ENCODE measurements at regions not wholly inside any gene's neighbourhood (a gene's known extent, or its start where the extent isn't known, plus 50 kb on each side); places are given as distances from the start of the nearest gene placed in this dataset.

- Histone ChIP-seq H3K36me3 (no peaks in the 10 kb centered on the region), H3K4me1 (no peaks in the 10 kb centered on the region), H3K27ac (no peak overlapping the region), H3K4me3 (no peak overlapping the region), H3K9me3 (no peaks in the 10 kb centered on the region), H3K27me3 (no peaks in the 10 kb centered on the region)
- no peak for DNase-seq (ENCODE audit: low spot score in 2 of 2)
- TF ChIP-seq CTCF (IDR thresholded peaks at IDR 0.05) (no peak), POLR2A (IDR thresholded peaks at IDR 0.05) (no peak), POLR2AphosphoS5 (IDR thresholded peaks at IDR 0.05) (no peak), EP300 (IDR thresholded peaks at IDR 0.05) (no peak)
- WGBS, result 93% methylated on average over 9 of the region's 9 CpGs
Observed at GRCh38 chr7:33685503-33685902, 219.8 kb upstream of the BMPER start.

- Histone ChIP-seq H3K4me1 (no peaks in the 10 kb centered on the region), H3K36me3 (no peaks in the 10 kb centered on the region), H3K9me3 (no peaks in the 10 kb centered on the region), H3K4me3 (no peak overlapping the region), H3K27ac (no peak overlapping the region), H3K27me3 (no peaks in the 10 kb centered on the region)
- no peak for DNase-seq (ENCODE audit: low spot score in 2 of 2)
- 88% methylated on average over 16 of the region's 17 CpGs for WGBS
- TF ChIP-seq POLR2AphosphoS5 (IDR thresholded peaks at IDR 0.05) (no peak), POLR2A (IDR thresholded peaks at IDR 0.05) (no peak), EP300 (IDR thresholded peaks at IDR 0.05) (no peak)
Observed at GRCh38 chr7:33685981-33686683, 219.2 kb upstream of the BMPER start.

GRCh38 chr7:33687625-33688024, 217.7 kb upstream of the BMPER start:
- Histone ChIP-seq H3K4me1 (no peaks in the 10 kb centered on the region), H3K9me3 (no peaks in the 10 kb centered on the region), H3K27ac (no peak overlapping the region), H3K27me3 (no peaks in the 10 kb centered on the region), H3K4me3 (no peak overlapping the region), H3K36me3 (no peaks in the 10 kb centered on the region)
- TF ChIP-seq POLR2AphosphoS5 (IDR thresholded peaks at IDR 0.05), result no peak
- no peak for TF ChIP-seq POLR2A (IDR thresholded peaks at IDR 0.05)
- no peak for TF ChIP-seq CTCF (IDR thresholded peaks at IDR 0.05)
- no peak for TF ChIP-seq EP300 (IDR thresholded peaks at IDR 0.05)
- DNase-seq (ENCODE audit: low spot score in 2 of 2), result no peak
- 89% methylated on average over 3 of the region's 3 CpGs for WGBS

- no peak overlapping the region for H3K27ac ChIP-seq
- no peak for TF ChIP-seq EP300 (IDR thresholded peaks at IDR 0.05)
- TF ChIP-seq POLR2AphosphoS5 (IDR thresholded peaks at IDR 0.05), result no peak
- no peak for TF ChIP-seq CTCF (IDR thresholded peaks at IDR 0.05)
- TF ChIP-seq POLR2A (IDR thresholded peaks at IDR 0.05), result no peak
- H3K9me3 ChIP-seq, result no peaks in the 10 kb centered on the region
- DNase-seq (ENCODE audit: low spot score in 2 of 2), result no peak
- H3K4me3 ChIP-seq, result no peak overlapping the region
- H3K4me1 ChIP-seq, result no peaks in the 10 kb centered on the region
- no peaks in the 10 kb centered on the region for H3K27me3 ChIP-seq
- H3K36me3 ChIP-seq, result no peaks in the 10 kb centered on the region
Observed at GRCh38 chr7:33691180-33691579, 214.2 kb upstream of the BMPER start.

GRCh38 chr7:33692956-33693355, 212.4 kb upstream of the BMPER start:
- 33% methylated on average over 4 of the region's 4 CpGs for WGBS
- Histone ChIP-seq H3K27ac (no peak overlapping the region), H3K9me3 (no peaks in the 10 kb centered on the region), H3K36me3 (no peaks in the 10 kb centered on the region), H3K27me3 (no peaks in the 10 kb centered on the region), H3K4me1 (no peaks in the 10 kb centered on the region), H3K4me3 (no peak overlapping the region)
- TF ChIP-seq POLR2A (IDR thresholded peaks at IDR 0.05), result no peak
- no peak for TF ChIP-seq EP300 (IDR thresholded peaks at IDR 0.05)
- TF ChIP-seq CTCF (IDR thresholded peaks at IDR 0.05), result no peak
- no peak for TF ChIP-seq POLR2AphosphoS5 (IDR thresholded peaks at IDR 0.05)
- no peak for DNase-seq (ENCODE audit: low spot score in 2 of 2)

GRCh38 chr7:33694006-33694405, 211.3 kb upstream of the BMPER start:
- TF ChIP-seq EP300 (IDR thresholded peaks at IDR 0.05) (no peak), POLR2A (IDR thresholded peaks at IDR 0.05) (no peak), POLR2AphosphoS5 (IDR thresholded peaks at IDR 0.05) (no peak), CTCF (IDR thresholded peaks at IDR 0.05) (no peak)
- Histone ChIP-seq H3K27ac (no peak overlapping the region), H3K4me3 (no peak overlapping the region), H3K36me3 (no peaks in the 10 kb centered on the region), H3K9me3 (no peaks in the 10 kb centered on the region), H3K4me1 (no peaks in the 10 kb centered on the region), H3K27me3 (no peaks in the 10 kb centered on the region)
- WGBS, result 56% methylated on average over 2 of the region's 2 CpGs
- no peak for DNase-seq (ENCODE audit: low spot score in 2 of 2)

Data from suprapubic skin (tissue), 4 donors.